Epithelial cell of proximal tubule (primary cell): ENCODE measurements at regions not wholly inside any gene's neighbourhood (a gene's known extent, or its start where the extent isn't known, plus 50 kb on each side); places are given as distances from the start of the nearest gene placed in this dataset.
A peak's percentile ranks its signal among the peaks of the same experiment; 100 is the strongest.

ENCODE experiments used
- DNase-seq: peaks from one replicate; pipeline ENCODE4 v3.0.0-alpha.2; 2011; ENCODE audit warnings: low read depth
- H3K4me3 ChIP-seq: 2 replicates; pipeline ENCODE4 v1.5.1; 2011; ENCODE audit warnings: low read depth, mild to moderate bottlenecking, low read length
- CTCF ChIP-seq: conservative IDR thresholded peaks from 2 replicates; pipeline ENCODE4 v1.5.1; 2012; ENCODE audit warnings: low read depth, mild to moderate bottlenecking, low read length

GRCh38 chr5:34535433-34535832, 120.7 kb upstream of the RAI14 start:
- DNase-seq: no peak
- no peak overlapping the region for H3K4me3 ChIP-seq
- no peak for TF ChIP-seq CTCF

GRCh38 chr5:34535944-34536623, 120.0 kb upstream of the RAI14 start:
- no peak for TF ChIP-seq CTCF
- no peak overlapping the region for H3K4me3 ChIP-seq
- no peak for DNase-seq

GRCh38 chr5:34536699-34537098, 119.4 kb upstream of the RAI14 start:
- no peak for TF ChIP-seq CTCF
- DNase-seq: no peak
- no peak overlapping the region for H3K4me3 ChIP-seq

- no peak overlapping the region for H3K4me3 ChIP-seq
- TF ChIP-seq CTCF: peak; percentile 56
- DNase-seq: no peak
Observed at GRCh38 chr5:34538026-34538672, 118.0 kb upstream of the RAI14 start.

GRCh38 chr5:34539183-34539582, 116.9 kb upstream of the RAI14 start:
- DNase-seq: no peak
- no peak overlapping the region for H3K4me3 ChIP-seq
- no peak for TF ChIP-seq CTCF

GRCh38 chr5:34541067-34541466, 115.1 kb upstream of the RAI14 start:
- no peak for DNase-seq
- no peak for TF ChIP-seq CTCF
- no peak overlapping the region for H3K4me3 ChIP-seq

- no peak overlapping the region for H3K4me3 ChIP-seq
- TF ChIP-seq CTCF: no peak
- no peak for DNase-seq
Observed at GRCh38 chr5:34542818-34543217, 113.3 kb upstream of the RAI14 start.
